Breast epithelium (tissue), 3 donors: ENCODE measurements at regions not wholly inside any gene's neighbourhood (a gene's known extent, or its start where the extent isn't known, plus 50 kb on each side); places are given as distances from the start of the nearest gene placed in this dataset.

Experiments used
- POLR2A ChIP-seq: fragments of 450-650 bp; IDR thresholded peaks from one replicate; pipeline ENCODE4 v1.6.1; 2016; ENCODE audit warnings: antibody characterized with exemption, mild to moderate bottlenecking, moderate library complexity
- TF ChIP-seq, protein P1 (sequence below), 3 donors: fragments of 450-650 bp; IDR thresholded peaks; one replicate each; pipeline ENCODE4 v1.5.1; 2016 to 2017; ENCODE audit warnings: antibody characterized with exemption in 3 of 3, mild to moderate bottlenecking in 3 of 3, moderate library complexity in 3 of 3

DNA sequence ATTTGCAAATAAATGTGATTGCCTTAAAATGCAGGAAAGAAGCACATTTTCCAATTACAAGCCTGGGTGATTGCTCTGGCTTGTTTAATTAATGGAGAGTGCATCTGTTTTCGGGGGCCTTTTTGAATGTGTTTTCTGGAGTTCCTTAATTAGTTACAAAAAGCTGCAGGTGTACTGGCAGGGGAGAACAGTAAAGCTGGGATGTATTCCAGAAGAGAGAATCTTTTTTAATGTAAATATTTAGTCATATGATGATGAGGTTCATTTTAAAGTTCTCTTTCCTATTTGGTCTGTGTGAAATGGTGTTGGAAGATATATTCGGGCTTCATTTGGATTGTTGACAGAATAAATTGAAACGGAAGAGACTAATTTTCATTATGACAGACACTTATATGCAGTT is 70.9 kb upstream of the N4BP1 start:
- TF ChIP-seq, protein P1, sequence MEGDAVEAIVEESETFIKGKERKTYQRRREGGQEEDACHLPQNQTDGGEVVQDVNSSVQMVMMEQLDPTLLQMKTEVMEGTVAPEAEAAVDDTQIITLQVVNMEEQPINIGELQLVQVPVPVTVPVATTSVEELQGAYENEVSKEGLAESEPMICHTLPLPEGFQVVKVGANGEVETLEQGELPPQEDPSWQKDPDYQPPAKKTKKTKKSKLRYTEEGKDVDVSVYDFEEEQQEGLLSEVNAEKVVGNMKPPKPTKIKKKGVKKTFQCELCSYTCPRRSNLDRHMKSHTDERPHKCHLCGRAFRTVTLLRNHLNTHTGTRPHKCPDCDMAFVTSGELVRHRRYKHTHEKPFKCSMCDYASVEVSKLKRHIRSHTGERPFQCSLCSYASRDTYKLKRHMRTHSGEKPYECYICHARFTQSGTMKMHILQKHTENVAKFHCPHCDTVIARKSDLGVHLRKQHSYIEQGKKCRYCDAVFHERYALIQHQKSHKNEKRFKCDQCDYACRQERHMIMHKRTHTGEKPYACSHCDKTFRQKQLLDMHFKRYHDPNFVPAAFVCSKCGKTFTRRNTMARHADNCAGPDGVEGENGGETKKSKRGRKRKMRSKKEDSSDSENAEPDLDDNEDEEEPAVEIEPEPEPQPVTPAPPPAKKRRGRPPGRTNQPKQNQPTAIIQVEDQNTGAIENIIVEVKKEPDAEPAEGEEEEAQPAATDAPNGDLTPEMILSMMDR (IDR thresholded peaks at IDR 0.05) = no peak
- no peak for TF ChIP-seq POLR2A
